Epithelial cell of prostate (primary cell): ENCODE measurements at regions not wholly inside any gene's neighbourhood (a gene's known extent, or its start where the extent isn't known, plus 50 kb on each side); places are given as distances from the start of the nearest gene placed in this dataset.

ENCODE experiments used
- DNase-seq: peaks from one replicate; pipeline ENCODE4 v3.0.0-alpha.2; 2011; ENCODE audit warnings: low read depth, low spot score
- H3K27ac ChIP-seq: fragments of 450-650 bp; 2 replicates; pipeline ENCODE4 v1.5.1; 2017; ENCODE audit warnings: mild to moderate bottlenecking

- H3K27ac ChIP-seq = no peak overlapping the region
- DNase-seq = no peak
Observed at GRCh38 chr22:48434868-48435250, 1392.8 kb downstream of the BRD1 start.

- no peak overlapping the region for H3K27ac ChIP-seq
- no peak for DNase-seq
Observed at GRCh38 chr22:48434156-48434867, 1393.4 kb downstream of the BRD1 start.

- H3K27ac ChIP-seq = no peak overlapping the region
Observed at GRCh38 chr22:48433647-48434046, 1394.0 kb downstream of the BRD1 start.

GRCh38 chr22:48432781-48433518, 1394.7 kb downstream of the BRD1 start:
- DNase-seq = no peak
- no peak overlapping the region for H3K27ac ChIP-seq

More at GRCh38 chr22:48433647-48434046, 1394.0 kb downstream of the BRD1 start:
- DNase-seq = no peak

- no peak for DNase-seq
- H3K27ac ChIP-seq = no peak overlapping the region
Observed at GRCh38 chr22:48431536-48432315, 1395.9 kb downstream of the BRD1 start.

GRCh38 chr22:48431014-48431413, 1396.7 kb downstream of the BRD1 start:
- no peak overlapping the region for H3K27ac ChIP-seq

GRCh38 chr22:48429446-48430020, 1398.1 kb downstream of the BRD1 start:
- no peak overlapping the region for H3K27ac ChIP-seq
- no peak for DNase-seq

More at GRCh38 chr22:48431014-48431413, 1396.7 kb downstream of the BRD1 start:
- DNase-seq = no peak

GRCh38 chr22:48428631-48429371, 1398.9 kb downstream of the BRD1 start:
- H3K27ac ChIP-seq = no peak overlapping the region
- no peak for DNase-seq

- DNase-seq = no peak
- H3K27ac ChIP-seq = no peak overlapping the region
Observed at GRCh38 chr22:48427731-48428211, 1399.9 kb downstream of the BRD1 start.

GRCh38 chr22:48426466-48427380, 1401.0 kb downstream of the BRD1 start:
- no peak overlapping the region for H3K27ac ChIP-seq
- DNase-seq = no peak

GRCh38 chr22:48425641-48426040, 1402.0 kb downstream of the BRD1 start:
- DNase-seq = no peak
- H3K27ac ChIP-seq = no peak overlapping the region

GRCh38 chr22:48425091-48425506, 1402.6 kb downstream of the BRD1 start:
- no peak overlapping the region for H3K27ac ChIP-seq

GRCh38 chr22:48424661-48425060, 1403.0 kb downstream of the BRD1 start:
- DNase-seq = no peak
- no peak overlapping the region for H3K27ac ChIP-seq

More at GRCh38 chr22:48425091-48425506, 1402.6 kb downstream of the BRD1 start:
- DNase-seq = no peak

GRCh38 chr22:48424201-48424627, 1403.5 kb downstream of the BRD1 start:
- DNase-seq = no peak
- no peak overlapping the region for H3K27ac ChIP-seq

- no peak for DNase-seq
- H3K27ac ChIP-seq = no peak overlapping the region
Observed at GRCh38 chr22:48423481-48423911, 1404.2 kb downstream of the BRD1 start.

GRCh38 chr22:48422900-48423480, 1404.7 kb downstream of the BRD1 start:
- H3K27ac ChIP-seq = no peak overlapping the region
- DNase-seq = no peak

- no peak for DNase-seq
- H3K27ac ChIP-seq = no peak overlapping the region
Observed at GRCh38 chr22:48418831-48419230, 1408.8 kb downstream of the BRD1 start.
